ENCODE measurements at regions not wholly inside any gene's neighbourhood (a gene's known extent, or its start where the extent isn't known, plus 50 kb on each side); places are given as distances from the start of the nearest gene placed in this dataset.

GRCh38 chr18:11544060-11544633 is 65.2 kb upstream of the SLC35G4 start:
- 0 out of 2 replicates have a peak, but pooled peaks cover 3% of the 10 kb centered on the region for H3K9me3 ChIP-seq
- H3K4me3 ChIP-seq (ENCODE audit: low read depth in 2 of 2, low read length in 1 of 2), result no peak overlapping the region
- H3K36me3 ChIP-seq (replicated peaks in 1 of 2; ENCODE audit: control insufficient read depth in 1 of 2, insufficient read depth in 2 of 2, low read length in 1 of 2), result no peaks in the 10 kb centered on the region
- DNase-seq, result no peak
- H3F3A ChIP-seq (replicated peaks; ENCODE audit: insufficient read depth), result no peaks in the 10 kb centered on the region
- 8% methylated on average over 4 of the region's 4 CpGs for WGBS (ENCODE audit: low lambda C conversion rate)
- ChIA-PET CTCF (interaction anchor here (4.4 kb wide), 1 partner anchor 9 kb away, joined by 29 read pairs; no protein-coding TSS in a partner anchor), POLR2A (no interaction called here)
- H3K4me2 ChIP-seq, result no peak overlapping the region
- no peak overlapping the region for H2AFZ ChIP-seq (ENCODE audit: low read depth)
- no peaks in the 10 kb centered on the region for H3K4me1 ChIP-seq (ENCODE audit: control insufficient read depth in 1 of 2, insufficient read depth in 2 of 2, low read depth in 1 of 2, low read length in 1 of 2)
- no peaks in the 10 kb centered on the region for H3K79me2 ChIP-seq (ENCODE audit: insufficient read depth)
- H3K27me3 ChIP-seq (ENCODE audit: insufficient read depth), result peaks cover 7% of the 10 kb centered on the region
- H3K27ac ChIP-seq (ENCODE audit: low read depth in 2 of 2, low read length in 1 of 2), result no peak overlapping the region
- H3K9ac ChIP-seq, result no peak overlapping the region
- TF ChIP-seq RXRA (IDR thresholded peaks at IDR 0.05; ENCODE audit: borderline replicate concordance, low read depth), result no peak
- TF ChIP-seq JUND (IDR thresholded peaks at IDR 0.05), result no peak
- TF ChIP-seq TAF1 (IDR thresholded peaks at IDR 0.05; ENCODE audit: borderline replicate concordance, low read depth, low read length), result no peak
- TF ChIP-seq USF2 (IDR thresholded peaks at IDR 0.05; ENCODE audit: borderline replicate concordance, low read depth, low read length), result no peak
- TF ChIP-seq EZH2phosphoT487 (IDR thresholded peaks at IDR 0.05; ENCODE audit: borderline replicate concordance, low read depth), result no peak
- TF ChIP-seq TEAD4 (IDR thresholded peaks at IDR 0.05; ENCODE audit: borderline replicate concordance, insufficient read depth), result no peak
- TF ChIP-seq ELF1 (IDR thresholded peaks at IDR 0.05), result no peak
- no peak for TF ChIP-seq GABPA (IDR thresholded peaks at IDR 0.05; ENCODE audit: low read depth)
- no peak for TF ChIP-seq MEF2A (IDR thresholded peaks at IDR 0.05; ENCODE audit: borderline replicate concordance, low read depth)
- no peak for TF ChIP-seq FOXJ3 (CRISPR knock-in tag; IDR thresholded peaks at IDR 0.05)
- no peak for TF ChIP-seq TCF12 (IDR thresholded peaks at IDR 0.05)
- TF ChIP-seq SIN3A (IDR thresholded peaks at IDR 0.05; ENCODE audit: borderline replicate concordance, low read depth, low read length), result no peak
- TF ChIP-seq MAX (IDR thresholded peaks at IDR 0.05; ENCODE audit: low read depth), result no peak
- no peaks in the 10 kb centered on the region for H3K9me2 ChIP-seq
- H4K20me1 ChIP-seq (ENCODE audit: insufficient read depth), result no peaks in the 10 kb centered on the region

- 13% methylated on average over 1 of the region's 1 CpG for WGBS (ENCODE audit: low lambda C conversion rate)
- ChIA-PET POLR2A (no interaction called here), CTCF (interaction anchor here (1.9 to 4.4 kb wide), 2 partner anchors 12 to 22 kb away, joined by 7 to 29 read pairs; no protein-coding TSS in a partner anchor)
- no peaks in the 10 kb centered on the region for H3K79me2 ChIP-seq (ENCODE audit: insufficient read depth)
- H4K20me1 ChIP-seq (ENCODE audit: insufficient read depth), result no peaks in the 10 kb centered on the region
- H3K4me1 ChIP-seq (ENCODE audit: control insufficient read depth in 1 of 2, insufficient read depth in 2 of 2, low read depth in 1 of 2, low read length in 1 of 2), result no peaks in the 10 kb centered on the region
- H3F3A ChIP-seq (replicated peaks; ENCODE audit: insufficient read depth), result no peaks in the 10 kb centered on the region
- H3K27me3 ChIP-seq (ENCODE audit: insufficient read depth), result peaks cover 7% of the 10 kb centered on the region
- no peak overlapping the region for H3K9ac ChIP-seq
- no peak for DNase-seq
- no peaks in the 10 kb centered on the region for H3K36me3 ChIP-seq (replicated peaks in 1 of 2; ENCODE audit: control insufficient read depth in 1 of 2, insufficient read depth in 2 of 2, low read length in 1 of 2)
- TF ChIP-seq REST (IDR thresholded peaks at IDR 0.05; ENCODE audit: low read depth, low read length), result no peak
- TF ChIP-seq RCOR1 (IDR thresholded peaks at IDR 0.05; ENCODE audit: low read length), result no peak
- TF ChIP-seq SIN3A (IDR thresholded peaks at IDR 0.05; ENCODE audit: borderline replicate concordance, low read depth, low read length), result no peak
- TF ChIP-seq EP300 (IDR thresholded peaks at IDR 0.05; ENCODE audit: borderline replicate concordance in 1 of 2, low read depth in 1 of 2, low read length in 1 of 2), result no peak
- TF ChIP-seq RAD21 (IDR thresholded peaks at IDR 0.05; ENCODE audit: low read length), result no peak
- H3K9me3 ChIP-seq, result 0 out of 2 replicates have a peak, but pooled peaks cover 3% of the 10 kb centered on the region
- H2AFZ ChIP-seq (ENCODE audit: low read depth), result 0 out of 2 replicates have a peak overlapping the region, but pooled peaks have one; percentile 16
- H3K9me2 ChIP-seq, result no peaks in the 10 kb centered on the region
- no peak overlapping the region for H3K4me3 ChIP-seq (ENCODE audit: low read depth in 2 of 2, low read length in 1 of 2)
- H3K4me2 ChIP-seq, result no peak overlapping the region
- no peak overlapping the region for H3K27ac ChIP-seq (ENCODE audit: low read depth in 2 of 2, low read length in 1 of 2)
Observed at GRCh38 chr18:11541179-11541578, 68.2 kb upstream of the SLC35G4 start.
